ENCODE measurements at regions not wholly inside any gene's neighbourhood (a gene's known extent, or its start where the extent isn't known, plus 50 kb on each side); places are given as distances from the start of the nearest gene placed in this dataset.

DNA sequence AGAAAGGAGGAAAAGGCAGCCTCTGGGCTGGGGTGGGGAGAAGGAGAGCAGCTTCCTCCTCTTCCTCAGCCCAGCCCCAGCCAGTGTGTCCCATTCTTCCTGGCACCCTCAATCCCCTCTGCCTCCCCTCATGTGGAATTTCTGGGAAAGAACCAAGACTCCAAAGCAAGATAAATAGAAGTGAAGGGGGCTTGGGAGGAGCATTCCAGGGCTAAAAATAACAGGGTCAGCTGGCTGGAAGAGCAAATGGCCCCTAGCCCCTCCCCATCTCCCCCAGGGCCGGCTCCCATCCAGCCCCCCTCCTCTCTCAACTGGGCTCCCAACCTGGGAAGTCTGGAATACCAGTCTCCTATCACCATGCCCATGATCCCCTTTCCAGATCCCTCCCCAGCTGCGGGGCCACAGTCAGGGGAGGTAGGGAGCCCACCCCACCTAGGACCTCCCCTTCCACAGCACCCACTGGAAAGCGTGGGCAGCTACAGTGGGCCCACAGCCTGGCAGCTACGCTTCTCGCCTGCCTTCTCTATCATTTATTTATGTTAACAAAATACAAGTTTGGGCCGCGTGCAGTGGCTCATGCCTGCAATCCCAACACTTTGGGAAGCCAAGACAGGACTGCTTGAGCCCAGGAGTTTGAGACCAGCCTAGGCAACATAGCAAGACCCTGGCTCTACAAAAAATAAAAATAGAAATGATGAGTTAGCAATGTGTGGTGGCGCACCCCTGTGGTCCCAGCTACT is 88.3 kb downstream of the IRF2BPL start:
- TF ChIP-seq, protein P1, sequence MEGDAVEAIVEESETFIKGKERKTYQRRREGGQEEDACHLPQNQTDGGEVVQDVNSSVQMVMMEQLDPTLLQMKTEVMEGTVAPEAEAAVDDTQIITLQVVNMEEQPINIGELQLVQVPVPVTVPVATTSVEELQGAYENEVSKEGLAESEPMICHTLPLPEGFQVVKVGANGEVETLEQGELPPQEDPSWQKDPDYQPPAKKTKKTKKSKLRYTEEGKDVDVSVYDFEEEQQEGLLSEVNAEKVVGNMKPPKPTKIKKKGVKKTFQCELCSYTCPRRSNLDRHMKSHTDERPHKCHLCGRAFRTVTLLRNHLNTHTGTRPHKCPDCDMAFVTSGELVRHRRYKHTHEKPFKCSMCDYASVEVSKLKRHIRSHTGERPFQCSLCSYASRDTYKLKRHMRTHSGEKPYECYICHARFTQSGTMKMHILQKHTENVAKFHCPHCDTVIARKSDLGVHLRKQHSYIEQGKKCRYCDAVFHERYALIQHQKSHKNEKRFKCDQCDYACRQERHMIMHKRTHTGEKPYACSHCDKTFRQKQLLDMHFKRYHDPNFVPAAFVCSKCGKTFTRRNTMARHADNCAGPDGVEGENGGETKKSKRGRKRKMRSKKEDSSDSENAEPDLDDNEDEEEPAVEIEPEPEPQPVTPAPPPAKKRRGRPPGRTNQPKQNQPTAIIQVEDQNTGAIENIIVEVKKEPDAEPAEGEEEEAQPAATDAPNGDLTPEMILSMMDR (IDR thresholded peaks at IDR 0.05) = no peak
- no peak for TF ChIP-seq EZH2 (IDR thresholded peaks at IDR 0.05; ENCODE audit: borderline replicate concordance, insufficient read depth, low read depth, low read length, poor library complexity, severe bottlenecking)
